SIG-M5 (cell line): ENCODE measurements at regions not wholly inside any gene's neighbourhood (a gene's known extent, or its start where the extent isn't known, plus 50 kb on each side); places are given as distances from the start of the nearest gene placed in this dataset.
"Not testable (repeated sequence)": the region's sequence is repeated elsewhere in the genome, so short reads cannot be mapped to it uniquely, and the experiment has no call there.

Source experiments
- DNase-seq: peaks from one replicate; lab custom pipeline; 2025; lab: John Stamatoyannopoulos, UW

GRCh38 chr14:28323951-28324741 is 442.4 kb upstream of the FOXG1 start:
- no peak for DNase-seq

DNA sequence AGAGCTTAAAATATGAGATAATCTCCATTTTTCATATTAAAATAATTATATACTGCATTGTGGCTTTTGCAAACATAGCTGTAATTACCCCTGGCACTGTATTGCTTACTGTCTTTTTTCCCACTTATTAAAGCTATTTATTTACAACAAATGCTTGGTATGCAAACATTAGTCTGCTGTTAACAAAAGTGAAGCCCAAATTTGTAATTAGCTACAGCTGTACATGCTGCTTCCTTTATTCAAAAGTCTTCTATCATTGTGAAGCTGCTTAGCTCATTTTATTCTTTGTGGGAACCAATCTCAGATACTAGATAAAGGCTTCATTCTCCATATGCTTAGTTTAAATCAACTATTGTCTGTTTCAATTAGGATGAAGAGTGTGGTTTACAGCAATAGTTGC is 425.8 kb upstream of the FOXG1 start:
- no peak for DNase-seq

- no peak for DNase-seq
Measured at GRCh38 chr14:28344381-28344780, 422.2 kb upstream of the FOXG1 start.

DNA sequence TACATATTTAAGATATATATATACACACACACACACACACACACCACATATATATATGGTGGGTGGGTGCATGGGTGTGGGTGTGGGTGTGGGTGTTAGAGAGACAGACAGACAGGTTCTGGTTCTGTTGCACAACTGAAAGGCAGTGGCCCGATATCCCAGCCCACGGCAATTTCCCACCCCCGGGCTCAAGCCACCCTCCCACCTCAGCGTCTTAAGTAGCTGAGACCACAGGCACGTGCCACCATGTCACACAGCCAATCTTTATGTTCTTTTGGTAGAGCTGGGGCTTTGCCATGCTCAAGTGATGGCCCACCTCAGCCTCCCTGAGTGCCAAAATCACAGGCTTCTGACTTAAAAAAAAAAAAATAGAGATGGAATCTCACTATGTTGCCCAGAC is 417.8 kb upstream of the FOXG1 start:
- DNase-seq = no peak

GRCh38 chr14:28356819-28357218 is 409.8 kb upstream of the FOXG1 start:
- no peak for DNase-seq

DNA sequence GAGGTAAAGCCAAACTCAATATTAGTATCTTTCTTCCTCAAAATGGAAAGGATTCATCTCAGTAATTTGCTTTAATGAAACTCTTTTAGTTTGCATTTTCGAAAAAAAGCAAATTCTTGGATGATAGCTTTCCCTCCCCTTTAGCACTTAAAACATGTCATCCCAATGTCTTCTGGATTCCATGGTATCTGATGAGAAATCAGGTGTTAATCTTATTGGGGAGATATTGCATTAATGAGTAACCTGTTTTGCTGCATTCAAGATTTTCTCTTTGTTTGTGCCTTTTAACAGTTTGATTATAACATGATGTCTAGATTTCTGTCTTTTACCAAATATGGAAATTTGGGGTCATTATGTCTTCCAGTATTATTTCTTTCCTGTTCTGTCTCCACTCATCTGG is 405.1 kb upstream of the FOXG1 start:
- DNase-seq = no peak

DNA sequence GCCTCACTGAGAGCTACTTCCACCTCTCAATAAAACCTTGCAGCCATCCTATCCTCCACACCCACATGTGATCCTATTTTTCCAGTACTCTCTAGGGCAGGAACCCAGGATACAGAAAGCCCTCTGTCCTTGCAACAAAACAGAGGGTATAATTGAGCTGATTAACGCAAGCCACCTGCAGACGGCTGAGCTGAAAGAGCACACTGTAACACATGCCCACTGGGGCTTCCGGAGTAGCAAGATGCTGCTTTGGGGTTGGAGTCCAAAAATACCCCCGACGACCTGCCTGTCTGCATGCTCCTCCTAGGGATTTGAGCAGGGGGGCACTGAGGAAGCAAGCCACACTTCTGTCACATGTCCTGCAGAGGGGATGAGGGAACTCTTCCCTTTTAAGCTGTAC is 401.1 kb upstream of the FOXG1 start:
- DNase-seq = no peak

DNA sequence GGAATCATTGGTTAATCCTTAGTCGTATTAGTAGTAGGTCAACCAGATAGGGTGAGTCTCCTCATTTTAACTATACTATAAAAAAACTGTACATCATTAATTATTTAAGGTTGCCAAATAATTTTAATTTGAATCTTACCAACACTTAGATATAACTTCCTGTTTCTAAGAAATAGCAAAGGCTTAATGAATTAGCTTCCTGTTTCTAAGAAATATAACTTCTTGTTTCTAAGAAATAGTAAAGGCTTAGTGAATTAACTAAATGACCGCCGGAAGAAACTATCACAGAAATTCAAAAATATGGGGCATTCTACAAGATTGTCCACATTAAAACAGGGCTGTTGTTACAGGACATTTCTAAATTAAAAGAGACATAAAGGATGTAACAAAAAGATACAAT is 392.9 kb upstream of the FOXG1 start:
- no peak for DNase-seq

DNA sequence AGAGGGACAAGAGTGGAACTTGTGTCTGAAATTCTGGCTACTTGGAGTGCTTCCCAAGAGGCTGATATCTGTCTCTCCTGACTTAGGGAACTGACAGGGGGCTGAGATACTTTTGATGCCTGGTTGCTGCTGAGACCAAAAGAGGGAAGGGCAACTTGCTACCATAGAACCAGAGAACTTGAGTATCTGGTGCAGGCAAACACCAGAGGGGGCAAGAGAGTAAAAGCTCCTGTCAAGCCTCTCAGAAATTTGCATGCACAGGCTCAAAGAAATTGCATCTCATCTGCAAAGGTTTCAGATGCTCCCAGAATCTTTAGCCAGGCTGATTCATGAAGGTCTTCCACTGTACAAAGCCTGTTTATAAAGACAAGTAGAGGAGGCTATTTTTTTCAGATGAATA is 391.3 kb upstream of the FOXG1 start:
- no peak for DNase-seq

DNA sequence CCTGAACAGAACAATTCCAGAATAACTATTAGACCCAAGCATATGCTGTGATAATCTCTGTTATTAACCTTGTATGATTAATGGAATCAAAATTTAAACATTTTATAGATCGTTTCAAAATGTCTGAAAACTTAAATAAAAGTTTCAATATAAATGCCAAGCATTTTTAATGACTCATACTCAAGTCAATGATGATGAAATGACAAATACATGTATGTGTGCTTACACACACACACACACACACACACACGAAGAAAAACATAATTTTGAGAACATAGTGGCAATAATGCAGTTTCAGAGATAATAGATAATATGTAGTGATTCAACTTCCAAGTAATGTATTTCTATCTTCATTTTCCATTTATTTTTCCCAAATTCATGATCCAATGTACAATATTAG is 384.9 kb upstream of the FOXG1 start:
- DNase-seq = no peak

DNA sequence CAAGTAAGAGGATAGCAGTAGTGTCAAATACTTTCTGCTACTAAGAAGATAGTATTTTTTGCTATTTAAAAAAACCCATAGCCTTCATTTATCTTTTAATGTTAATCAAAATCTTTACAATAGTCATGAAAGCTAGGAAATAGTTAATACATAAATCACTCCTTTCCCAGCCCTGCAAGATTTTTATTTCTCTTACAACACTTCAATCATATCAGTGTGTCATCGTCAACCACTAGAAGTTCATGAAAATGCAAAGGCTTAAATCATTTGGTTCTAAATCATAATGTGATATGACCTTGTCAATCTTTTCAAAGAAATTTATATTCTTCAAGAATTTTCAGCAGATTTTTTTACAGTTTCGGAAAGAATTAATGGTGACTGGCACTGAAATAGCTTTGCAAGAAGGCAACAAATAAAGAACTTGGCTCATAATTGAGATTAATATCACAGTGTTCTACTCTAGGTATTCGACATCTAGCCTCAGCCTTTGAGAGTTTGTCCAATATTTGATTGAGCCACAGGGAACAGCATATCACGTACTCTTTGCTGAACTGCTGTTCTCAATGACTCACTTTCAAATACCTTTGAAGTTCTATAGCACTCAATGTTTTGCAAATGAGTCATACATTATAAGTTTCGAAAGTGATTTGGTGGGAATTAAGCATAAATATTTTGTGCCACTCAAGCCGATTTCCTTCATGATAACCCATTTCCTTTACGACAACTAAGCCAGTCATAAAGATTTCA is 384.0 kb upstream of the FOXG1 start:
- no peak for DNase-seq

GRCh38 chr14:28398506-28398905 is 368.1 kb upstream of the FOXG1 start:
- no peak for DNase-seq

GRCh38 chr14:28401705-28402104 is 364.9 kb upstream of the FOXG1 start:
- DNase-seq = not testable (repeated sequence)

- no peak for DNase-seq
Measured at GRCh38 chr14:28406196-28406595, 360.4 kb upstream of the FOXG1 start.

DNA sequence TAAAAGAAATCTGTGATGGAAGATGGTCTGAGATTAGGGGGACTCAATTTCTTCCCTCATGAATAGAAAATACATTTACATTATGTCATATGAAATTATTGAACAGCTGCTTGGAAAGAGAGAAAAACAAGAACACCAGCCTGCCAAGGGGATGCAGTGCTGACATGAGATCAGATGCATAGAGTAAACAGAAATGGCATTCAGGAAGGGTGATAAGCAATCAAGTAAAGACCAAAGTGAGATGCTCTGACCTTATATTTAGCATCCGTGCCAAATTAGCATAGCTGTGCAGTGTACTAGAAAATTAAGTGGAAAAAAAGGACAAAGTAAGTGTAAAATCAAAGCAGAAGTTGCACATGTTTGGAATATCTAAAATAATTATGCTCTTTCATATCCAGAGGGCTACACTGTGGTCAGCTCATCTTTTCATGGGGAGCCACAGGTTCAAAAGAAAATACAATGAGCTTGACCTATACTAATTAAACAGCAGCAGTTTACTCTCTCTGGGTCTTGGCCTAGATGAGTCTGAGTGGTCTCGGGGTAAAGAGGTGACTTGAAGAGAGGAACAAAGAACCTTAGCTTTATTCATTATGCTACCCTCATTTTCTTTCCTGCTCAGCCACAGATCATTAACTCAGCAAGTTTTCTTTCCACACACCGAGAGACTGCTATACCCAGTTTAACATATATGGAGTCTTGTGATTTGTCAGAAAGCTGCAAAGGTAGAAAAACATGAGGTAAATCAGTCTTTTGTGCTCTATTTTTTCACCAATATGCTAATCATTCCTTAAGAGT is 359.4 kb upstream of the FOXG1 start:
- no peak for DNase-seq

- DNase-seq = no peak
Measured at GRCh38 chr14:28407996-28408395, 358.6 kb upstream of the FOXG1 start.

GRCh38 chr14:28412077-28412476 is 354.5 kb upstream of the FOXG1 start:
- no peak for DNase-seq

DNA sequence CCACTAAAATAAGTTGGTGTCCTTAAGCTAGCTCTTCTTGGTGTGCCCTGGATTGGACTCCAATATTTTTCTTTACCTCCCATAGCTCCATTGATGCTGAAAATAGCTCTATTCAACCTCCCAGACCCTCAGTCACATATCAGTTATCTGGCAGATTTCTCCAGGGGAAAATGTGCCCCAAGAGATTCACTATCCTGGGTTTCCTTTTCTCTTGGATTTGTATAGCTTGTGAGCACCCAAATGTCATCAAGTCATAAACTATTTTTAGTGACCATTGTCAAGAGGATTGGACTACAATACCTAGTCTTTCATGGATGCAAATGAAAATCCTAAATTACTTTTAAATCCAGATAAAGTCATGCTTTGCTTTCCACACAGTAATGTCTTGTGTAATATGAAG is 339.6 kb upstream of the FOXG1 start:
- DNase-seq = no peak

DNA sequence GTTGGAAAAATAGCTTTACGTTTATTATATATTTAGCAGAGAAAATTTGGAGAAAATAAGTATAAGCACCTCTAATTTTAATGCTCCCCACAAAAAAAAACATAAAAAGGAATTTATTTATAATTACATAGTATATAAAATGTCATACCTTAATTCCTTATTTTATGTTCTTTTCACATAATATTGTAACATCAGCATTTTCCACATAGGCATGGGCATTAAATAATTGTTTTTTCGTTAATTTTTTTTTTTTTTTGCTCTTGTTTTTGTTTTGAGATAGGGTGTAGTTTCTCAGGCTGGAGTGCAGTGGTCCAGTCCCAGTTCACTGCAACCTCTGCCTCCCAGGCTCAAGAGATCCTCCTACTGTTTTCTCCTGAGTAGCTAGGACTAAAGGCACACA is 329.8 kb upstream of the FOXG1 start:
- DNase-seq = no peak

DNA sequence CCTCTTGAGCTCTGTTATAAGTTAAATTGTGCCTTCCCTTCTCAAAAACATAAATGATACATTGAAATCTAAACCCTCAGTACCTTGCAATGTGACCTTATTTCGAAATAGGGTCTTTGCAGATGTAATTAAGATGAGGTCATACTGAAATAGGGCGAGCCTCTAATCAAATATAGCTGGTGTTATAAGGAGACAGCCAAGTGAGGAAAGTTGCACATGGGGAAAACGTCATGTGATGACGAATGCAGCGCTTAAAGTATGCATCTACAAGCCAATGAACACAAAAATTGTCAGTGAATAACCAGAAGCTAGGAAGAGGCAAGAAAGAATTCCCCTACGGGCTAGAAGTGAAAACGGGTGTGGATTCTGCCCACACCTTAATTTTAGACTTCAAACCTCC is 305.2 kb upstream of the FOXG1 start:
- no peak for DNase-seq

GRCh38 chr14:28467611-28468010 is 299.0 kb upstream of the FOXG1 start:
- no peak for DNase-seq

DNA sequence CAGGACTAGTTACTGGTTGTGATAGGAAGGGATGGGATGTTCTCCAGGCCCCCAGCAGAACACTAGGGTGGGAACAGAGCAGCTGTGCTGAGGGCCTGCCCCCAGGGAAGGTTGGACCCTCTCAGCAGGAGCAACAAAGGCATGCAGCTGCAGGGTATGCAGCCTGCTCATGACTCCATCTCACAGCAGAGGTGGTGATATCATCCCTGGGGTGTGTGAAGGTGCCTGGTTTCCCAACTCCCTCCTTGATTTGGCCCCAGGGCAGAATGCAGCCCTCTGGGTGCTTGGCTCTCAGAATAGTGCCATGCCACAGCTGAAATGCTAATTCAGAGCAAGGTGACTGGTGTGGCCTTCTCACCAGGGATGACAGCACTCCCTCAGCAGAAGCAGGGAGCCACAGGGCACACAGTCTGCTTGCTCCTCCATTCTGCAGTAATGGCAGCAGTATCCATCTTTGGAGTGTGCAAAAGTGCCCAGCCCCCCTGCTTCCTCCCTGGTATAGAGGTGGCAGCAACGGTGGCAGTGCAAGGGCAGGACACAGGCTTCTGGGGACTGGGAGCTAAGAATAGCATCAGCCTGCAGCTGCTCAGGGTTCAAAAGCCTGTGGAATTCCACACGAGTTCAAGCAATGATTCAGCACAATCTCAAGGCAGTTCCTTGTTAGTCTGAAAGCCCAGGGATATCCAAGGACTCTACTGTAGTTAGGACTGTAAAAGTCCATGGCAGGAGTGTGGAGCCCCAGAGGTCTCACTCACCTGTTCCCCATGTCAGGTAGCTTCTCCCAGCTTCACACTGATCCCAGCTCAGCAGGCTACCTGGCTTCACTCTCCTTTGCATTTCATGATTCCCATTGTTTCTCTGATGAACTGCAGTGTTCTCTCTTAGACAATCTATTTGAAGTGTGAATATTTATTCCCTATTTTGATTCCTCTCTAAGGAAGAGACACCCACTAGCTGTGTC is 298.1 kb upstream of the FOXG1 start:
- no peak for DNase-seq
